ENCODE measurements at regions not wholly inside any gene's neighbourhood (a gene's known extent, or its start where the extent isn't known, plus 50 kb on each side); places are given as distances from the start of the nearest gene placed in this dataset.

GRCh38 chr6:40082278-40083043, 148.2 kb upstream of the MOCS1 start:
- Histone ChIP-seq H3K9me3 (ENCODE audit: control insufficient read depth, insufficient read depth, low read length) (no peaks in the 10 kb centered on the region), H3K4me3 (ENCODE audit: low read length) (no peak overlapping the region), H3K9me2 (replicated peaks; ENCODE audit: control insufficient read depth, low read length) (no peaks in the 10 kb centered on the region), H3K79me2 (ENCODE audit: control insufficient read depth, low read length) (no peaks in the 10 kb centered on the region), H3K27me3 (ENCODE audit: control insufficient read depth, low read length) (no peaks in the 10 kb centered on the region), H4K20me1 (ENCODE audit: control insufficient read depth, insufficient read depth, low read depth, low read length) (no peaks in the 10 kb centered on the region), H3K36me3 (ENCODE audit: control insufficient read depth, low read length) (no peaks in the 10 kb centered on the region), H3K4me2 (ENCODE audit: low read length) (no peak overlapping the region), H3K27ac (ENCODE audit: low read depth, low read length) (no peak overlapping the region), H3F3A (ENCODE audit: control insufficient read depth, insufficient read depth) (no peaks in the 10 kb centered on the region), H3K4me1 (ENCODE audit: control insufficient read depth, low read length) (no peaks in the 10 kb centered on the region)
- no peak for TF ChIP-seq EZH2phosphoT487 (IDR thresholded peaks at IDR 0.05; ENCODE audit: borderline replicate concordance, low read length)
- TF ChIP-seq, protein P1, sequence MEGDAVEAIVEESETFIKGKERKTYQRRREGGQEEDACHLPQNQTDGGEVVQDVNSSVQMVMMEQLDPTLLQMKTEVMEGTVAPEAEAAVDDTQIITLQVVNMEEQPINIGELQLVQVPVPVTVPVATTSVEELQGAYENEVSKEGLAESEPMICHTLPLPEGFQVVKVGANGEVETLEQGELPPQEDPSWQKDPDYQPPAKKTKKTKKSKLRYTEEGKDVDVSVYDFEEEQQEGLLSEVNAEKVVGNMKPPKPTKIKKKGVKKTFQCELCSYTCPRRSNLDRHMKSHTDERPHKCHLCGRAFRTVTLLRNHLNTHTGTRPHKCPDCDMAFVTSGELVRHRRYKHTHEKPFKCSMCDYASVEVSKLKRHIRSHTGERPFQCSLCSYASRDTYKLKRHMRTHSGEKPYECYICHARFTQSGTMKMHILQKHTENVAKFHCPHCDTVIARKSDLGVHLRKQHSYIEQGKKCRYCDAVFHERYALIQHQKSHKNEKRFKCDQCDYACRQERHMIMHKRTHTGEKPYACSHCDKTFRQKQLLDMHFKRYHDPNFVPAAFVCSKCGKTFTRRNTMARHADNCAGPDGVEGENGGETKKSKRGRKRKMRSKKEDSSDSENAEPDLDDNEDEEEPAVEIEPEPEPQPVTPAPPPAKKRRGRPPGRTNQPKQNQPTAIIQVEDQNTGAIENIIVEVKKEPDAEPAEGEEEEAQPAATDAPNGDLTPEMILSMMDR (IDR thresholded peaks at IDR 0.05; ENCODE audit: low read depth, low read length, poor library complexity, severe bottlenecking): no peak

- Histone ChIP-seq H3K4me3 (ENCODE audit: low read length) (no peak overlapping the region), H3K27ac (ENCODE audit: low read depth, low read length) (no peak overlapping the region), H4K20me1 (ENCODE audit: control insufficient read depth, insufficient read depth, low read depth, low read length) (no peaks in the 10 kb centered on the region), H3K9me2 (replicated peaks; ENCODE audit: control insufficient read depth, low read length) (no peaks in the 10 kb centered on the region), H3K4me2 (ENCODE audit: low read length) (no peak overlapping the region), H3K79me2 (ENCODE audit: control insufficient read depth, low read length) (no peaks in the 10 kb centered on the region), H3K36me3 (ENCODE audit: control insufficient read depth, low read length) (no peaks in the 10 kb centered on the region), H3K27me3 (ENCODE audit: control insufficient read depth, low read length) (no peaks in the 10 kb centered on the region), H3K9me3 (ENCODE audit: control insufficient read depth, insufficient read depth, low read length) (no peaks in the 10 kb centered on the region), H3F3A (ENCODE audit: control insufficient read depth, insufficient read depth) (no peaks in the 10 kb centered on the region), H3K4me1 (ENCODE audit: control insufficient read depth, low read length) (no peaks in the 10 kb centered on the region)
- TF ChIP-seq EZH2phosphoT487 (IDR thresholded peaks at IDR 0.05; ENCODE audit: borderline replicate concordance, low read length): no peak
- TF ChIP-seq, protein P1 (IDR thresholded peaks at IDR 0.05; ENCODE audit: low read depth, low read length, poor library complexity, severe bottlenecking): no peak
Observed at GRCh38 chr6:40077736-40078135, 143.5 kb upstream of the MOCS1 start.

DNA sequence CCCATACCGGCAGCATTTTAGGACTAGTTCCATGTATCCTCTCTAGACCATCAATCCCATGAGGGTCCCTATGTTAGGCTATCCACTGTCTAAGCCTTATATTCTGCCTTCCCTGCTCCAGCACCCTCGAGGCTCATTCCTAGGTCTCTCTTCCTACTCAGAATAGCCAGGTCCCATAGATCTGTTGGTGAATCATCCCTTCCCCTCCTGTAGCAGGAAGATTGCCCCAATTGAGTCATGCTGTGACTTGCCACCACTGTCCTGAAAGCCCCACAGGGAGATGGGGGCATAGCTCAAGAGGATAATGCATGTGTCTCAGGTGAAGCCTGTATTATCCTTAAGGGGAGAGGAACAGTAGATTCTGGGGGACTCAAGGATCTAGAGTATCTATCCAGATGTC, 143.1 kb upstream of the MOCS1 start:
- Histone ChIP-seq H3K27ac (ENCODE audit: low read depth, low read length) (no peak overlapping the region), H3K79me2 (ENCODE audit: control insufficient read depth, low read length) (no peaks in the 10 kb centered on the region), H3K4me2 (ENCODE audit: low read length) (no peak overlapping the region), H4K20me1 (ENCODE audit: control insufficient read depth, insufficient read depth, low read depth, low read length) (no peaks in the 10 kb centered on the region), H3K4me3 (ENCODE audit: low read length) (no peak overlapping the region), H3K9me3 (ENCODE audit: control insufficient read depth, insufficient read depth, low read length) (no peaks in the 10 kb centered on the region), H3K9me2 (replicated peaks; ENCODE audit: control insufficient read depth, low read length) (no peaks in the 10 kb centered on the region), H3K36me3 (ENCODE audit: control insufficient read depth, low read length) (no peaks in the 10 kb centered on the region), H3K27me3 (ENCODE audit: control insufficient read depth, low read length) (no peaks in the 10 kb centered on the region), H3F3A (ENCODE audit: control insufficient read depth, insufficient read depth) (no peaks in the 10 kb centered on the region), H3K4me1 (ENCODE audit: control insufficient read depth, low read length) (no peaks in the 10 kb centered on the region)
- TF ChIP-seq, protein P1 (IDR thresholded peaks at IDR 0.05; ENCODE audit: low read depth, low read length, poor library complexity, severe bottlenecking): no peak
